ENCODE measurements at regions not wholly inside any gene's neighbourhood (a gene's known extent, or its start where the extent isn't known, plus 50 kb on each side); places are given as distances from the start of the nearest gene placed in this dataset.
A peak's percentile ranks its signal among the peaks of the same experiment; 100 is the strongest.

DNA sequence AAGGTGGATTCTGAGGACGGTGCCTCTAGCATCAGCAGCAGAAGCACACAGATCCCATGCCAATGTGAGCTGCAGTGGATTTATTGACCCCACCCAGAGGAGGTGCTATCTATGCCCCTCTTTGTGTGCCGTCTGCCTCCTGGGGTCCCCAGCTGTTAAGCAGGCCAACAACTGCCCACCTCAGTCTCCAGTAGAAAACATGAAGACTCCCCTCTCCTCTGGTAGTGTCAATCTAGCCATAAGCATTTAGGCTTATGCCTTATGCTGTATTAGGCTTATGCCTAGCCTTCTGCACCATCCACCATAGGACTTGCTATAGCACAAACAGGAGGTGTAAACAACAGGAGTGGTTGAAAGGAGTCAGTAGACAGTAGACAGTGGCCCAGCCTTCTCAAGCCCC is 417.9 kb upstream of the C16orf82 start:
- H3F3A ChIP-seq (ENCODE audit: control insufficient read depth, insufficient read depth): no peaks in the 10 kb centered on the region
- H4K20me1 ChIP-seq (ENCODE audit: control insufficient read depth, insufficient read depth, low read depth, low read length): no peaks in the 10 kb centered on the region
- H3K4me1 ChIP-seq (ENCODE audit: control insufficient read depth, low read length): peaks cover 55% of the 10 kb centered on the region
- no peak overlapping the region for H3K27ac ChIP-seq (ENCODE audit: low read depth, low read length)
- H3K79me2 ChIP-seq (ENCODE audit: control insufficient read depth, low read length): no peaks in the 10 kb centered on the region
- H3K9me2 ChIP-seq (replicated peaks; ENCODE audit: control insufficient read depth, low read length): no peaks in the 10 kb centered on the region
- H3K4me3 ChIP-seq (ENCODE audit: low read length): no peak overlapping the region
- peaks cover 6% of the 10 kb centered on the region; the same call in 1 of the 2 replicates for H3K36me3 ChIP-seq (ENCODE audit: control insufficient read depth, low read length)
- no peaks in the 10 kb centered on the region for H3K9me3 ChIP-seq (ENCODE audit: control insufficient read depth, insufficient read depth, low read length)
- no peak overlapping the region for H3K4me2 ChIP-seq (ENCODE audit: low read length)
- H3K27me3 ChIP-seq (ENCODE audit: control insufficient read depth, low read length): no peaks in the 10 kb centered on the region
- no peak for TF ChIP-seq EZH2phosphoT487 (IDR thresholded peaks at IDR 0.05; ENCODE audit: borderline replicate concordance, low read length)
- TF ChIP-seq, protein P1, sequence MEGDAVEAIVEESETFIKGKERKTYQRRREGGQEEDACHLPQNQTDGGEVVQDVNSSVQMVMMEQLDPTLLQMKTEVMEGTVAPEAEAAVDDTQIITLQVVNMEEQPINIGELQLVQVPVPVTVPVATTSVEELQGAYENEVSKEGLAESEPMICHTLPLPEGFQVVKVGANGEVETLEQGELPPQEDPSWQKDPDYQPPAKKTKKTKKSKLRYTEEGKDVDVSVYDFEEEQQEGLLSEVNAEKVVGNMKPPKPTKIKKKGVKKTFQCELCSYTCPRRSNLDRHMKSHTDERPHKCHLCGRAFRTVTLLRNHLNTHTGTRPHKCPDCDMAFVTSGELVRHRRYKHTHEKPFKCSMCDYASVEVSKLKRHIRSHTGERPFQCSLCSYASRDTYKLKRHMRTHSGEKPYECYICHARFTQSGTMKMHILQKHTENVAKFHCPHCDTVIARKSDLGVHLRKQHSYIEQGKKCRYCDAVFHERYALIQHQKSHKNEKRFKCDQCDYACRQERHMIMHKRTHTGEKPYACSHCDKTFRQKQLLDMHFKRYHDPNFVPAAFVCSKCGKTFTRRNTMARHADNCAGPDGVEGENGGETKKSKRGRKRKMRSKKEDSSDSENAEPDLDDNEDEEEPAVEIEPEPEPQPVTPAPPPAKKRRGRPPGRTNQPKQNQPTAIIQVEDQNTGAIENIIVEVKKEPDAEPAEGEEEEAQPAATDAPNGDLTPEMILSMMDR (IDR thresholded peaks at IDR 0.05; ENCODE audit: low read depth, low read length, poor library complexity, severe bottlenecking): no peak

DNA sequence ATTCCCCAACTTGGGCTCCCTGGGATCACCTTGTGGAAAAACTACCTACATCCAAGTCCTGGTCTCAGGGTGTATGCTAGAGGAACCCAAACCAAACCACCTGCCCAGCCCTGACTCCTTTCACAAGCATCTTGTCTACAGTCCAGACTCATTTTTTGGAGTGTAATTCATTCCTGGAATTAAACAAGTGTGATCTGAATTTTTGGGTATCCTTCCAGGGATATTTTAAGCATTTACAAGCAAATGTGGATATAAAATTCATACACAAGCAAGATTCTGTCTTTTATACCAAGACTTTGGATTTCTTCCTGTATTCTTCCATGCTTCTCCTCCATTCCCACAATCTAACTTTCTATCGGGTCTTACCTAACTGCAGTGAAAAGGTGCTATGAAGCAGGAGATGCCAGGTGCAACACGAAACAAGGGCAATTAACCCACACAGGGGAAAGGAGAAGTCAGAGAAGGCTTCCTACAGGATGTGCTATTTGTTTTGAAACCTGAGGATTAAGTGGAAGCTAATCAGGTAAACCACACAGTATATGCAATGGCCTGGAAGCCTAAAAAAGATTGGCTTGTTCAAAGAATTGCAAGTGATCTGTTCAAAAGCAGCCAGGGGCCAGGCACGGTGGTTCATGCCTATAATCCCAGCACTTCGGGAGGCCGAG is 417.2 kb upstream of the C16orf82 start:
- H3F3A ChIP-seq (ENCODE audit: control insufficient read depth, insufficient read depth): no peaks in the 10 kb centered on the region

GRCh38 chr16:26651464-26651863 is 415.3 kb upstream of the C16orf82 start:
- no peak for TF ChIP-seq EZH2phosphoT487 (IDR thresholded peaks at IDR 0.05; ENCODE audit: borderline replicate concordance, low read length)
- TF ChIP-seq, protein P1 (IDR thresholded peaks at IDR 0.05; ENCODE audit: low read depth, low read length, poor library complexity, severe bottlenecking): no peak
- Histone ChIP-seq H3F3A (ENCODE audit: control insufficient read depth, insufficient read depth) (no peaks in the 10 kb centered on the region), H3K79me2 (ENCODE audit: control insufficient read depth, low read length) (no peaks in the 10 kb centered on the region), H3K36me3 (ENCODE audit: control insufficient read depth, low read length) (peaks cover 6% of the 10 kb centered on the region; the same call in 1 of the 2 replicates), H3K4me3 (ENCODE audit: low read length) (peak overlapping the region; percentile 28), H4K20me1 (ENCODE audit: control insufficient read depth, insufficient read depth, low read depth, low read length) (no peaks in the 10 kb centered on the region), H3K9me3 (ENCODE audit: control insufficient read depth, insufficient read depth, low read length) (peaks cover 5% of the 10 kb centered on the region; the same call in 1 of the 2 replicates), H3K9me2 (replicated peaks; ENCODE audit: control insufficient read depth, low read length) (no peaks in the 10 kb centered on the region), H3K27ac (ENCODE audit: low read depth, low read length) (peak overlapping the region; percentile 66), H3K27me3 (ENCODE audit: control insufficient read depth, low read length) (no peaks in the 10 kb centered on the region), H3K4me2 (ENCODE audit: low read length) (peak overlapping the region; percentile 59), H3K4me1 (ENCODE audit: control insufficient read depth, low read length) (peaks cover 36% of the 10 kb centered on the region)

More for the DNA sequence above, 417.2 kb upstream of the C16orf82 start:
- no peak overlapping the region for H3K4me2 ChIP-seq (ENCODE audit: low read length)
- no peaks in the 10 kb centered on the region for H3K9me3 ChIP-seq (ENCODE audit: control insufficient read depth, insufficient read depth, low read length)
- H4K20me1 ChIP-seq (ENCODE audit: control insufficient read depth, insufficient read depth, low read depth, low read length): no peaks in the 10 kb centered on the region
- H3K9me2 ChIP-seq (replicated peaks; ENCODE audit: control insufficient read depth, low read length): no peaks in the 10 kb centered on the region
- H3K27ac ChIP-seq (ENCODE audit: low read depth, low read length): no peak overlapping the region
- H3K4me3 ChIP-seq (ENCODE audit: low read length): no peak overlapping the region
- no peaks in the 10 kb centered on the region for H3K27me3 ChIP-seq (ENCODE audit: control insufficient read depth, low read length)
- TF ChIP-seq EZH2phosphoT487 (IDR thresholded peaks at IDR 0.05; ENCODE audit: borderline replicate concordance, low read length): no peak
- TF ChIP-seq, protein P1 (IDR thresholded peaks at IDR 0.05; ENCODE audit: low read depth, low read length, poor library complexity, severe bottlenecking): no peak
- H3K4me1 ChIP-seq (ENCODE audit: control insufficient read depth, low read length): peaks cover 50% of the 10 kb centered on the region
- H3K79me2 ChIP-seq (ENCODE audit: control insufficient read depth, low read length): no peaks in the 10 kb centered on the region
- peaks cover 6% of the 10 kb centered on the region; the same call in 1 of the 2 replicates for H3K36me3 ChIP-seq (ENCODE audit: control insufficient read depth, low read length)
